ENCODE measurements at regions not wholly inside any gene's neighbourhood (a gene's known extent, or its start where the extent isn't known, plus 50 kb on each side); places are given as distances from the start of the nearest gene placed in this dataset.

DNA sequence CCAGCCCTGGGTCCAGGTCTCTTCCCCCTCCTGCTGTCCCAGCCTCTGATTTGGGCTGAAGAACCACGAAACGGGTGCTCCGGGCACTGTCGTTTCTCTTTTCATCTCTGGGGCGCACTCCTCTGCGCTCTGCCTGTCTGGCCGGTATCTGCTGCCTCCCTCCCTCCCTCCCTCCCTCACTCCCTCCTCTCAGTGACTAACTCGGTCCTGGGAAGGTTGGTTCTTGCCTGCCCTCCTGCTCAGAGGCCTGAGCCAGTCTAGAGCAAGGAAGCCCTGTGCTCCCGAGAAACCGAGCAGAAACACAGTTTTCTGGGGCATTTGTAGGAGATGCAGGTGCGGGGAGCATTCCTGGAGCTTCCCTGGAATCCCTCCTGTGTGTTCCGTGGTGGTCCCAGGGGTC is 1235.2 kb downstream of the BRD1 start:
- peaks cover 0 to 1% (median 0%) of the 10 kb centered on the region in 8 donors for H3K9me3 ChIP-seq
- no peaks in the 10 kb centered on the region for H3K36me3 ChIP-seq
- no peak overlapping the region for H3K27ac ChIP-seq
- no peaks in the 10 kb centered on the region for H3K4me1 ChIP-seq
- H3K4me3 ChIP-seq = no peak overlapping the region
- intact Hi-C loops (cut with DNase I; ENCODE audit: low total_unique reads) = no loop called here
- 74 to 82% (median 77%) methylated on average over 10 to 12 of the region's 12 CpGs for WGBS, 5 donors
- peaks cover 0 to 54% (median 0%) of the 10 kb centered on the region in 7 donors for H3K27me3 ChIP-seq (replicated peaks in 1 of 7)
- no peak for DNase-seq
- TF ChIP-seq POLR2AphosphoS5 (IDR thresholded peaks at IDR 0.05) (no peak), CTCF (IDR thresholded peaks at IDR 0.05 in 8 of 11, conservative IDR thresholded peaks at IDR 0.05 in 3 of 11) (no peak), POLR2A (IDR thresholded peaks at IDR 0.05) (no peak)

- Histone ChIP-seq H3K27ac (no peak overlapping the region), H3K36me3 (no peaks in the 10 kb centered on the region), H3K9me3 (no peaks in the 10 kb centered on the region), H3K4me3 (no peak overlapping the region), H3K4me1 (no peaks in the 10 kb centered on the region), H3K27me3 (replicated peaks in 1 of 7) (peaks cover 0 to 59% (median 0%) of the 10 kb centered on the region in 7 donors)
- whole genome bisulfite sequencing, 5 donors = 65 to 76% (median 66%) methylated on average over 3 of the region's 3 CpGs; no CpG with 5 or more reads in 2 of the 5 donors
- DNase-seq = no peak
- TF ChIP-seq POLR2A (IDR thresholded peaks at IDR 0.05) (no peak), POLR2AphosphoS5 (IDR thresholded peaks at IDR 0.05) (no peak)
- intact Hi-C loops (cut with DNase I; ENCODE audit: low total_unique reads) = no loop called here
Measured at GRCh38 chr22:48592066-48592345, 1235.7 kb downstream of the BRD1 start.

DNA sequence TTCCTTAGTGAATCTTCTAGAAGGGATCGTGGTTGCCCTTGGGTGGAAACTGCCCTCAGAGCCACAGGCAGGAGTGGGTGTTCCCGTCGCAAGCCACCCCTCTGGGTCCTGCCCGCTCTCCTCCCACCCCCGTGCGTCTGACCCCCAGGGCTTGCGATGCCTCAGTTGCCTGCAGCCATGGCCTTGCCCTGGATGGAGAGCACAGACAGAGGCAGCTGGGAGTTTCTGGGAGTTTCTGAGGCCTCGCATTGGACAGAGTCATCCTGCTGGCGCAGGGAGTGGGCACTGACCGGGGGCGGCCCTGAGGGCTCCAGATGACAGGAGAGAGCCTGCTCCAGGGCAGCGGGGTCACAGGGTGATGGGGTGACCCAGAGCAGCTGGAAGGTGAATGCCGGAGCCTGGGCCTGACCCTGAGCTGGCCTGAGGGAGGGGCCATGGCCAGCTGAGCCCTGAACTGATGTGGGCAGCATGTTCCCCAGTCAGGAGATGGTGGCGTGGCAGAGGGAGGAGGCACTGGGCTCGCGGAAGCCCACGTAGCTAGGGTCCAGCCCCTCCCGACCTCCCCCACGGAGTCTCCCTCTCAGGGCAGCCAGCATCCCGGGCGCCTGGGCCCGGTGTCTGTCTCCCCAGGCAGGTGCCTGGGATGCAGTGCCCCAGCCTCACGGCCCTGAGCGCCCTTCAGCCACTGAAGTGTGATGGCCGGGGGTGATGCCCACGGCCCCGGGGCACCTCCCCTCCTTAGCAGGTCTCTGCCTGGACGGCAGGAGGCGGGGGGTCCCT is 1236.2 kb downstream of the BRD1 start:
- H3K27me3 ChIP-seq (replicated peaks in 1 of 7) = peaks cover 0 to 63% (median 0%) of the 10 kb centered on the region in 7 donors
- intact Hi-C loops (cut with DNase I; ENCODE audit: low total_unique reads) = no loop called here
- no peak overlapping the region for H3K4me3 ChIP-seq
- no peak overlapping the region for H3K27ac ChIP-seq
- no peak for TF ChIP-seq CTCF (IDR thresholded peaks at IDR 0.05 in 8 of 11, conservative IDR thresholded peaks at IDR 0.05 in 3 of 11)
- no peak for TF ChIP-seq POLR2A (IDR thresholded peaks at IDR 0.05)
- TF ChIP-seq POLR2AphosphoS5 (IDR thresholded peaks at IDR 0.05) = no peak
- no peaks in the 10 kb centered on the region for H3K9me3 ChIP-seq
- no peak for DNase-seq
- 84 to 94% (median 90%) methylated on average over 16 to 29 of the region's 29 CpGs for WGBS, 5 donors
- no peaks in the 10 kb centered on the region for H3K36me3 ChIP-seq
- no peaks in the 10 kb centered on the region for H3K4me1 ChIP-seq

- no peak overlapping the region for H3K4me3 ChIP-seq
- H3K27ac ChIP-seq = no peak overlapping the region
- no peak for DNase-seq
- WGBS, 5 donors = 83 to 92% (median 89%) methylated on average over 19 of the region's 19 CpGs
- no peaks in the 10 kb centered on the region for H3K4me1 ChIP-seq
- H3K27me3 ChIP-seq (replicated peaks in 1 of 7) = peaks cover 0 to 71% (median 0%) of the 10 kb centered on the region in 7 donors
- H3K9me3 ChIP-seq = no peaks in the 10 kb centered on the region
- H3K36me3 ChIP-seq = no peaks in the 10 kb centered on the region
- intact Hi-C loops (cut with DNase I; ENCODE audit: low total_unique reads) = no loop called here
- TF ChIP-seq CTCF (IDR thresholded peaks at IDR 0.05 in 8 of 11, conservative IDR thresholded peaks at IDR 0.05 in 3 of 11) (no peak), POLR2AphosphoS5 (IDR thresholded peaks at IDR 0.05) (no peak), POLR2A (IDR thresholded peaks at IDR 0.05) (no peak)
Measured at GRCh38 chr22:48589901-48590300, 1237.8 kb downstream of the BRD1 start.

Measured in spleen (tissue), 11 donors.